Activated T-helper 2 cell treated with anti-CD3 and anti-CD28 coated beads, Interferon-gamma antibody, Interleukin-2, Interleukin-4, amounts not matched to agents 10 μg/mL and 5 μg/mL and 100 μg/mL, durations not matched to agents 14 hours and 24 hours and 36 hours (primary cell): ENCODE measurements at regions not wholly inside any gene's neighbourhood (a gene's known extent, or its start where the extent isn't known, plus 50 kb on each side); places are given as distances from the start of the nearest gene placed in this dataset.
"Not testable (repeated sequence)": the region's sequence is repeated elsewhere in the genome, so short reads cannot be mapped to it uniquely, and the experiment has no call there.

Experiments used
- DNase-seq: peaks from one replicate; pipeline ENCODE4 v3.0.0; 2021; ENCODE audit warnings: low spot score
- H3K27ac Mint-ChIP-seq: one replicate; pipeline ENCODE4 v1.8.0; 2021; ENCODE audit warnings: mixed read lengths
- H3K27me3 Mint-ChIP-seq: one replicate; pipeline ENCODE4 v1.8.0; 2021; ENCODE audit warnings: low read depth, mixed read lengths
- H3K36me3 Mint-ChIP-seq: one replicate; pipeline ENCODE4 v1.8.0; 2021; ENCODE audit warnings: low read depth, mixed read lengths
- H3K4me1 Mint-ChIP-seq: one replicate; pipeline ENCODE4 v1.8.0; 2021; ENCODE audit warnings: low read depth, mixed read lengths
- H3K4me3 Mint-ChIP-seq: one replicate; pipeline ENCODE4 v1.8.0; 2021; ENCODE audit warnings: low read depth, mild to moderate bottlenecking, moderate library complexity, mixed read lengths
- H3K9me3 Mint-ChIP-seq: one replicate; pipeline ENCODE4 v1.8.0; 2021; ENCODE audit warnings: mixed read lengths
- intact Hi-C: fragments of 100-400 bp; cut with micrococcal nuclease; formaldehyde crosslinking; loops from one replicate; pipeline ENCODE4 v1.15.1; 2023

- DNase-seq, H3K9me3 Mint-ChIP-seq, H3K36me3 Mint-ChIP-seq, intact Hi-C loops, H3K27me3 Mint-ChIP-seq, H3K27ac Mint-ChIP-seq, H3K4me3 Mint-ChIP-seq, H3K4me1 Mint-ChIP-seq: not testable (repeated sequence)
Observed at GRCh38 chr7:149930374-149931068, 56.8 kb downstream of the ATP6V0E2 start.

- H3K4me3 Mint-ChIP-seq = not testable (repeated sequence)
Observed at GRCh38 chr7:149933776-149934175, 60.0 kb downstream of the ATP6V0E2 start.

GRCh38 chr7:149947346-149947745, 73.6 kb downstream of the ATP6V0E2 start:
- H3K4me3 Mint-ChIP-seq, H3K9me3 Mint-ChIP-seq, H3K27me3 Mint-ChIP-seq, intact Hi-C loops, H3K27ac Mint-ChIP-seq, DNase-seq, H3K4me1 Mint-ChIP-seq, H3K36me3 Mint-ChIP-seq: not testable (repeated sequence)

More at GRCh38 chr7:149933776-149934175, 60.0 kb downstream of the ATP6V0E2 start:
- DNase-seq, H3K36me3 Mint-ChIP-seq, H3K4me1 Mint-ChIP-seq, H3K27me3 Mint-ChIP-seq, H3K9me3 Mint-ChIP-seq, intact Hi-C loops, H3K27ac Mint-ChIP-seq: not testable (repeated sequence)

- H3K9me3 Mint-ChIP-seq, H3K4me3 Mint-ChIP-seq, H3K36me3 Mint-ChIP-seq, H3K27me3 Mint-ChIP-seq, H3K27ac Mint-ChIP-seq, H3K4me1 Mint-ChIP-seq, intact Hi-C loops, DNase-seq: not testable (repeated sequence)
Observed at GRCh38 chr7:149948444-149948843, 74.7 kb downstream of the ATP6V0E2 start.

GRCh38 chr7:149949863-149950577, 76.3 kb downstream of the ATP6V0E2 start:
- H3K4me3 Mint-ChIP-seq, H3K4me1 Mint-ChIP-seq, H3K27me3 Mint-ChIP-seq, intact Hi-C loops, DNase-seq, H3K36me3 Mint-ChIP-seq, H3K9me3 Mint-ChIP-seq, H3K27ac Mint-ChIP-seq: not testable (repeated sequence)

GRCh38 chr7:149950578-149950924, 76.8 kb downstream of the ATP6V0E2 start:
- H3K36me3 Mint-ChIP-seq, DNase-seq, H3K4me3 Mint-ChIP-seq, H3K4me1 Mint-ChIP-seq, H3K27ac Mint-ChIP-seq, H3K27me3 Mint-ChIP-seq, intact Hi-C loops, H3K9me3 Mint-ChIP-seq: not testable (repeated sequence)

GRCh38 chr7:149951579-149951978, 77.8 kb downstream of the ATP6V0E2 start:
- not testable (repeated sequence) for H3K4me3 Mint-ChIP-seq, H3K27me3 Mint-ChIP-seq

DNA sequence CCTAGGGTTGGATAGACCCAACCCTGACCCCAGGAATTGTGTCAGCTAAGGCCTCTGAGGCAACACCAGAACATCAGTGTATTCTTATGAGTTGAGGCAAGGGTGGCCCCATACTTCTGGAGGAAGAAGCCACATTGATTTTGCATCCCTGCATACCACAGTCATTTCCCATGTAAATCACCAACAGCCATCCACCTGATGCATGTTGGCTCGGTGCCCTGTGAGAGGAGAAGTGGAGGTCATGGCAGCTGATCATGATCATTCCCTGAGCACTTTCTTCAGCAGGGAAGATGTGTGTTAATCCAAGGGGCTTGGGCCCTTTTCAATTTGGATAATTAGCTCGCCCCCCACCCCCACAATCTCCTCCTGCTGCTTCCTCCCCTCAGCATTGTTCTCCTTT, 85.1 kb downstream of the ATP6V0E2 start:
- intact Hi-C loops, H3K27ac Mint-ChIP-seq, H3K4me1 Mint-ChIP-seq, H3K4me3 Mint-ChIP-seq, H3K27me3 Mint-ChIP-seq, DNase-seq: not testable (repeated sequence)
- H3K9me3 Mint-ChIP-seq = peaks cover 33% of the 10 kb centered on the region
- H3K36me3 Mint-ChIP-seq = peaks cover 13% of the 10 kb centered on the region

More at GRCh38 chr7:149951579-149951978, 77.8 kb downstream of the ATP6V0E2 start:
- intact Hi-C loops, H3K4me1 Mint-ChIP-seq, H3K36me3 Mint-ChIP-seq, DNase-seq, H3K9me3 Mint-ChIP-seq, H3K27ac Mint-ChIP-seq: not testable (repeated sequence)

DNA sequence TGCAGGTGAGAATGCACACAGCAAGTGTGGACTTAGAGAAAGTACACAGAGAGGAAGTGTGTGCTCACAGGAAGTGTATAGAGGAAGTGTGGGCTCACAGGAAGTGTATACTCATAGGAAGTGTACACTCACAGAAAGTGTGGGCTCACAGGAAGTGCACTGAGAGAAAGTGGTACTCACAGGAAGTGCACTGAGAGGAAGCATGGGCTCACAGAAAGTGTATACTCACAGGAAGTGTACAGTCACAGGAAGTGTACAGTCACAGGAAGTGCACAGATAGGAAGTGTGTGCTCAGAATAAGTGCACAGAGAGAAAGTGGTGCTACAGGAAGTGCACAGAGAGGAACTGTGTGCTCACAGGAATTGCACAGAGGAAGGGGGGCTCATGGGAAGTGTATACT, 87.1 kb downstream of the ATP6V0E2 start:
- DNase-seq, intact Hi-C loops, H3K27me3 Mint-ChIP-seq, H3K4me1 Mint-ChIP-seq, H3K4me3 Mint-ChIP-seq: not testable (repeated sequence)
- Mint-ChIP-seq H3K9me3 (peaks cover 33% of the 10 kb centered on the region), H3K36me3 (peaks cover 13% of the 10 kb centered on the region), H3K27ac (peak overlapping the region; percentile 66)

- intact Hi-C loops, DNase-seq, H3K27me3 Mint-ChIP-seq, H3K4me1 Mint-ChIP-seq, H3K4me3 Mint-ChIP-seq: not testable (repeated sequence)
- Mint-ChIP-seq H3K9me3 (peaks cover 33% of the 10 kb centered on the region), H3K27ac (peak overlapping the region; percentile 67), H3K36me3 (peaks cover 13% of the 10 kb centered on the region)
Observed at GRCh38 chr7:149961878-149962277, 88.1 kb downstream of the ATP6V0E2 start.

DNA sequence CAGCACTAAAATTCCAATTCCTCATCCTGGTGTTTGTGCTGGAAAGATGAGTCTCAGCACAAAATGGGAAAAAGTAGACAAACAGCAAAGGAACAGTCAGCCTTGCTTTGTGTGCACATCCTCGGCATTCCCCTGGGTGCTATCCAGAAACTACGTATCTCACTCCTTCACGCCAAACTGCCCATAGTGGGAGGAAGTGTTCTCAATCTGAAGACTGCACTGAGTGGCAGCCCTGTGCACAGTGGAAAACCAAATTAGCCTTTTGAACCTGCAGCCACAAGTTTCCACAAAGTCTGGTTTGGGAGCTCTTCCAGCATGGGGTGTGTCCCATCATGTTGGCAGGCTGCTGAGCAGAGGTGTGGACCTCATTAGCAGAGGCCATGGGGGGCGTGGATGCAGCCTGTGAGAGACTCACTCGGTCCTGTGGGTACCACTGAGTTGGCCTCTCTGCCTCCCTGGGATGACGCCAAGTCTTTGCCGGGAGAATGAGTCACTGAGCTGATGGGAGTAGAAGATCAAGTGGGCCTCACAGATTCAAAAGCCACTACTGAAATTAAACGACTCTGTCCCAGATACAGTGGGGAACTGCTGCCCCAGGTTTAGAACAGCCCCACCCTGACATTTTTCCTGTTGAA, 89.0 kb downstream of the ATP6V0E2 start:
- H3K4me1 Mint-ChIP-seq, H3K27me3 Mint-ChIP-seq, H3K27ac Mint-ChIP-seq, H3K4me3 Mint-ChIP-seq, DNase-seq, intact Hi-C loops: not testable (repeated sequence)
- H3K36me3 Mint-ChIP-seq = peaks cover 13% of the 10 kb centered on the region
- H3K9me3 Mint-ChIP-seq = peaks cover 33% of the 10 kb centered on the region

GRCh38 chr7:149963985-149964384, 90.2 kb downstream of the ATP6V0E2 start:
- H3K27me3 Mint-ChIP-seq, H3K4me3 Mint-ChIP-seq, intact Hi-C loops, H3K4me1 Mint-ChIP-seq, H3K27ac Mint-ChIP-seq, DNase-seq: not testable (repeated sequence)
- H3K9me3 Mint-ChIP-seq = peaks cover 28% of the 10 kb centered on the region
- peaks cover 13% of the 10 kb centered on the region for H3K36me3 Mint-ChIP-seq

DNA sequence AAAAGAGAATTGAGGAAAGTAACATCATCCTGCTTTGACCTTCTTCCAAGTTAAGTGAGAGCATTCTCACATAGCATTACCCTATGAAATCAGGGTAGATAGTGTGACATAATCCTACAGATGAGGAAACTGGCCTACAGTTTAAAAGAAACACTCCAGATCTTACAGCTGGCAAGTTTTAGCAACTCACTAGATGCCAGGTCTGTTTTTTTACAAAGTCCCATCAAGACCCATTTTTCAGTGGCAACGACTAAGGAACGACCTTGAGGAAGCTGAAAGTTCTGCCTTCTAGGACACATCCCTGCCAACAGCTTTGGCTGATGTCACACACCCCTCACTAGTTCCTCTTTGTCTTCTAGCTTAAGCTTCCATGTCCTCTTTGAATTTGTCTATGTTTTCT, 92.7 kb downstream of the ATP6V0E2 start:
- H3K4me1 Mint-ChIP-seq, H3K27me3 Mint-ChIP-seq, H3K27ac Mint-ChIP-seq, intact Hi-C loops, H3K4me3 Mint-ChIP-seq, H3K36me3 Mint-ChIP-seq, DNase-seq: not testable (repeated sequence)
- H3K9me3 Mint-ChIP-seq = peaks cover 14% of the 10 kb centered on the region
